HEK293T (cell line): ENCODE measurements at regions not wholly inside any gene's neighbourhood (a gene's known extent, or its start where the extent isn't known, plus 50 kb on each side); places are given as distances from the start of the nearest gene placed in this dataset.

Experiments
- BHLHE40 ChIP-seq: fragments of 450-650 bp; IDR thresholded peaks from 2 replicates; pipeline ENCODE4 v1.6.1; 2016; ENCODE audit warnings: mild to moderate bottlenecking, moderate library complexity, borderline replicate concordance
- ELF4 ChIP-seq: fragments of 450-650 bp; IDR thresholded peaks from 2 replicates; pipeline ENCODE4 v1.6.1; 2017; ENCODE audit warnings: antibody characterized with exemption
- FOXA1 ChIP-seq: fragments of 450-650 bp; IDR thresholded peaks from 2 replicates; pipeline ENCODE4 v1.6.1; 2016; ENCODE audit warnings: mild to moderate bottlenecking
- FOXM1 ChIP-seq: fragments of 450-650 bp; IDR thresholded peaks from 2 replicates; pipeline ENCODE4 v1.6.1; 2017; ENCODE audit warnings: mild to moderate bottlenecking, borderline replicate concordance
- HDGF ChIP-seq: fragments of 450-650 bp; IDR thresholded peaks from 2 replicates; pipeline ENCODE4 v1.6.1; 2017; ENCODE audit warnings: antibody characterized with exemption, borderline replicate concordance
- SP1 ChIP-seq: fragments of 450-650 bp; IDR thresholded peaks from 2 replicates; pipeline ENCODE4 v1.6.1; 2017
- SUZ12 ChIP-seq: fragments of 450-650 bp; IDR thresholded peaks from 2 replicates; pipeline ENCODE4 v1.6.1; 2016; ENCODE audit warnings: mild to moderate bottlenecking
- TARDBP ChIP-seq: fragments of 450-650 bp; IDR thresholded peaks from 2 replicates; pipeline ENCODE4 v1.6.1; 2016

DNA sequence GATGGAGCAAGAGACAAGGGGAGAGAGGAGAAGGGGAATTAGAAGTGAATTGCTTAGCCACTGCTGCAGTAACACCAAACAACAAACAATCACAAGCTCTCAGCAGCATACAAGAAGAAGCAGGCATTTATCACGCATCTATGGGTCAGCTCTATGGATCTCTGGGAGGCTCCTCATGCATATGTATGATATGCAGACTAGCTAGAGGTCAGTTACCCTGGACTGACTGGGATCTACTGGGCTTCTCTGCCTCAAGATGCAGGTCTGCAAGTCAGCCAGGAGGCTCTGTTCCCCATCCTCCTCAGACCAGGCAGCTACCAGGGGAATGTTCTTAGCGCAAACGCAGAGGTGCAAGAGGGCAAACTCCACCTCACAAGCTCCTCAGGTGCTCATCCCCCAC lies 64.7 kb upstream of the SEM1 start:
- no peak for TF ChIP-seq ELF4
- no peak for TF ChIP-seq BHLHE40
- TF ChIP-seq TARDBP, result no peak
- no peak for TF ChIP-seq FOXM1
- no peak for TF ChIP-seq HDGF
- TF ChIP-seq SP1, result no peak
- TF ChIP-seq FOXA1, result no peak
- TF ChIP-seq SUZ12, result no peak
